SW 1271 (cell line): ENCODE measurements at regions not wholly inside any gene's neighbourhood (a gene's known extent, or its start where the extent isn't known, plus 50 kb on each side); places are given as distances from the start of the nearest gene placed in this dataset.
A peak's percentile ranks its signal among the peaks of the same experiment; 100 is the strongest.
"Not testable (repeated sequence)": the region's sequence is repeated elsewhere in the genome, so short reads cannot be mapped to it uniquely, and the experiment has no call there.

Source experiments
- DNase-seq, 2 experiments: peaks; one replicate each; lab custom pipeline; 2025; lab: John Stamatoyannopoulos, UW

DNA sequence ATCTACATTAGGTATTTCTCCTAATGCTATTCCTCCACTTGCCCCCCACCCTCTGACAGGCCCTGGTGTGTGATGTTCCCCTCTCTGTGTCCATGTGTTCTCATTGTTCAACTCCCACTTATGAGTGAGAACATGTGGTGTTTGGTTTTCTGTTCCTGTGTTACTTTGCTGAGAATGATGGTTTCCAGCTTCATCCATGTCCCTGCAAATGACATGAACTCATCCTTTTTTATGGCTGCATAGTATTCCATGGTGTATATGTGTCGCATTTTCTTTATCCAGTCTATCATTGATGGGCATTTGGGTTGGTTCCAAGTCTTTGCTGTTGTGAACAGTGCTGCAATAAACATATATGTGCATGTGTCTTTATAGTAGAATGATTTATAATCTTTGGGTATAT, 50.6 kb upstream of the GRHL3 start:
- not testable (repeated sequence) for DNase-seq

DNA sequence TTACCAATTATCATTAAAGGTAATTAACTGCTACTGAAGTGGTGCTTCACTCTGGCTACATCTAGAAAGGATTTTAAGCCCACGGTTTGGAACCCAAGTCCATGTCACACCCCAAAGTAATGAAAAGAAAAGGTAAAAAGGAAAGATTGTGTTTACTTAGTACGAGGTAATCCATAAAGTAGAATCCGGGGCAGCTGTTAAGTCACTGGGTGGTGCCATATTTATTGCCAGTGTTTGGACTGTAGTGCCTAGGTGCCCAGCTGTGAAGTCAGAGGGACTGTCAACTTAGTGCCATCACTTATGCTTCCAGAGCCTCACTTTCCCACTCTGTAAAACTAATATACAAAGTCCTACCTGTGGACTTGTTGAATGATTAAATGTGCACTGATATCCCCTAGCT, 52.2 kb upstream of the GRHL3 start:
- DNase-seq, result peak in 1 of 2 experiments; percentile 5

DNA sequence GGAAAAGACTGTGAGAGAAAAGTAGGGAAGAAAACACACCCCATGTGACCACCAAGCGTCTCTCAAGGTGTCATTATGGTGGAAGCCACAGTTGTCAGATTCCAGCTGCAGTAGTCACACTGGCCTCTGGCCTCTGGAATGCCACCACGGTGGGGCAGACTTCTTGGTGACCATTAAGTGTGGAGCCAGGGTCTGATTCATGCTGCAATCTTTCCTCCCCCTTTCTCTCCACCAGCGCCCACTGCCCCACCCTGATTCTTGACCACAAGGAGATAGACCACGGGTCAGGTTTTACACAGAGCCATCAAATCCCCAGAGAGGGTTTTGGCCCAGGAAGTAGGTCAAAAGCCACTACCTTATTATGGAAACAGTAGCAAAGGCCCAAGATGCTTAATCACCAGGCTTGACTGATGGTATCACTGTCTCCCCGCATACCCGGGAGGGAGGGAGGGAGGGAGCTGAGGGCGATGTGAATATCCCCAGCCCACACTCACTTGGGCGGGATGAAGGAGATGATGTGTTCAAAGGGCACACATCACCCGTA, 52.7 kb upstream of the GRHL3 start:
- peak; percentile 72 to 74 for DNase-seq

DNA sequence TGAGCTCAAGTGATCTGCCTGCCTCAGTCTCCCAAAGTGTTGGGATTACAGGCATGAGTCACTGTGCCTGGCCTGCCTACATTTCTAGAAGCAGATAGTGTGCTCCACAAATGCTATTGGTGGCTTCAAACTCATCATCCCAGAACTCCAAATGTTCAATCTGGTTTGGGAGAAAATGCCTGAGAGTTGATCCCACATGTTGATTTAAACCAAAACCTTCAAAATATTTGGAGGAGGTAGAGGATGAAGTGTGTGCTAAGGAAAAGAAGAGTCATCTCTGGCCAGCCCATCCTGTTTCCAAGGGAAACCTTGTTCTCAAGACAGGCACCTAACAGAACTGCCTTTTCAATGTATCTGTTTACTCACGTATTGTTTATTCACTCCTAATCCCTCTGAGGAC, 55.4 kb upstream of the GRHL3 start:
- no peak for DNase-seq

DNA sequence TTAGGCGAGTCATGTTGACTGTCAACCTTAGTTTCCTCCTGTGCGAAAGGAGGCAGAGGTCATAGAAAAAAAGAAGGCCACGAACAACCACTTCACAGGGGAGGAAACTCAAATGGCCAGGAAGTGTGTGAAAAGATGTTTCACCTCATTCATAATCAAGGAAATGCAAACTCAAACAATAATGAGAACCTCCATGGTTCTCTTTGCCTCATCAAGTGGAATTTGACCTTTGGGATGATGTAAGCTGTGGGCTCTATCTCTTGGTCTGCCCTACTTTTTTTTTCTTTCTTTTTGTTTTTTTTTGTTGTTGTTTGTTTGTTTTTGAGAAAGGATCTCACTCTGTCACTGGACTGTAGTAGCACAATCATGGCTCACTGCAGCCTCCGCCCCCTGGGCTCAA, 55.9 kb upstream of the GRHL3 start:
- DNase-seq, result no peak

DNA sequence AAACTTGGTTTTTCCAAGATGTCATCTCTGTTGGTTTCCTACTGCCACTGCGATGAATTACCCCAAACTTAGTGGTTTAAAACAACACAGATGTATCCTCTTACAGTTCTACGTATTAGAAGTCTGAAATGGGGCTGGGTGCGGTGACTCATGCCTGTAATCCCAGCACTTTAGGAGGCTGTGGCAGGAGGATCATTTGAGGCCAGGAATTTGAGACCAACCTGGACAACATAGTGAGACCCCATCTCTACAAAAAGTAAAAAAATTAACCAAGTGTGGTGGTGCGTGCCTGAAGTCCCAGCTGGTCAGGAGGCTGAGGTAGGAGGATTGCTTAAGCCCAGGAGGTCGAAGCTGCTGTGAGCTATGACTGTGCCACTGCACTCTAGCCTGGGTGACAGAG, 57.2 kb upstream of the GRHL3 start:
- no peak for DNase-seq

DNA sequence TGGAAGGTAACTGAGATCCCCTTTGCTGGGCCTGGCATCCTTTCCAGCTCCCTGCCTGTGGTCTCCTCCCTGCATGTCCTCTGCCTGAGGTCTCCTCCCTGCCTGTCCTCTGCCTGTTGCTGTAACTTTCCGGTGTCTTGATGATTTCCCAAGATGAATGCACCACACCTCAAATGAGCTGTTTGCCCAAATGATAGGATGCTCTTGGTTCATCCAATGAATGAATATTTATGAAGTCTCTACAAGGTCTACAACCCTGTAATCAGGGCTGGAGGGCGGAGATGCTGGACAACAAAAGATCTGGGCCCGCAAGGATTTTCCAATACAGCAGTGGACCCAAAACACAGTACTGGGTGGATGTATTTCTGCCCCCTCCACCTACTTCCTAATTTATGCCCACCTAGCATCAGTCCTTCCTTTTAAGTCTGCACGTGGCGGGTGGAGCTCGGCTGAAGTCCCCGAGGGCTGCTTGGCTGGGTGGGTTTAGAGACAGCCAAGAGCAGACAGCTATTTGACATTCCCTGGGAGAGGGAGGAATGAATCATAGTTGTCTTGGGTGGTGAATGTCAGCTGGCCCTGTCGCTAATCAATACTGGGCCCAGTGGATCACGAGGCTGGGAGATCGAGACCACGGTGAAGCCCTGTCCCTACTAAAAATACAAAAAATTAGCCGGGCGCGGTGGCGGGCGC, 60.3 kb upstream of the GRHL3 start:
- no peak for DNase-seq

DNA sequence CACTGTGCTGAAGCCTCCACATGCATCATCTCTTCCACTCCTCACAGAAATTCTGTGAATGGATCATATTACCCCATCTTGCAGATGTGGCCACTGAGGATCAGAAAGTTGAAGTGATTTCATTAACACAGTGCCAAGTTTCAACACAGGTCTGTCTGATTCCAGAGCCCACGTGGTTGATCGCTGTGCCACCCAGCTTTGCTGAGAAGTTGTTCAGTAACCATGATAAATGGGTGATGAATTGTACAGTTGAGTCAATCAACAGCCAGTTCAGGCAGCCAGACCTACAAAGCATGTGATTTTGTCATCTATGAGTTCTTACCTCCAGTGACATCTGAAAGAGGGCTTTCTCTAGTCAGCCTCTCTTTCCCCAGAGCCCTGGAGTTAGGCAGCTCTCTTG, 61.8 kb upstream of the GRHL3 start:
- DNase-seq, result no peak

DNA sequence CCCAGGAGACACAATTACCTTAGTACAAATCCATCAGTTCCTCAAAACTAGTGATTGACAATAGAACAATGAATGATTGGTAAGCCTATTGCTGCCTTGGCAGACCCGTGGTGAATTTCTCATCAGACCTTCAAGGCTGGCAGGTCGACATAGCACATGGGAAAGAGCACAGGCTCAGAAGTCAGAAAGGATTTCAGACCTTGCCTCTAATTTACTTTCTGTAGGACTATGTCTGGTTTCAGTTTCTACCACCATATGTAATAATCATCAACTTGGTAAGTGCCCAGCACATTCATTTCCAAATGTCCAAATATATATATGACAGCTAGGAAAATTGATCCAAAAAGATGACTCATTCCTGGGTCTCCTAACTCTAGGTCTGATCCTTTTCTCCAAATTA, 62.5 kb upstream of the GRHL3 start:
- no peak for DNase-seq

DNA sequence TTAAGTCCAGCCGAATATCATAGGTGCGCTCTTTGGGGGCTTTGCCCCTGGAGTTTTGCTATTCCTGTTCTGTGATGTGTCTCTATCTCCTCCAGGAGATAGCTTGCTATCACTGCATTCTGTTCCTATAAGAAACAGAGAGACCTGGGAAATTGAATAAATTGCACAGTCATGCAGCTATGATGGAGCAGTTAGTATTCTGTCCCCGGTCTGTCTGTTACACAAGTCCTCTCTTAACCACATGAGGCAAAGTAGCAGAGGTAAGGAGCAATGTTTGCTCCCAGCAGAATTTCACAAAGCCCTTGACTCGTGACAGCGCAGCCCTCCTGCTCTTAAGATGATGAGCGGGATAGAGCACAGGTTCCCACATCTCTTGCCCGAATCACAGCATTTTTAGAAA, 63.9 kb upstream of the GRHL3 start:
- DNase-seq, result no peak

DNA sequence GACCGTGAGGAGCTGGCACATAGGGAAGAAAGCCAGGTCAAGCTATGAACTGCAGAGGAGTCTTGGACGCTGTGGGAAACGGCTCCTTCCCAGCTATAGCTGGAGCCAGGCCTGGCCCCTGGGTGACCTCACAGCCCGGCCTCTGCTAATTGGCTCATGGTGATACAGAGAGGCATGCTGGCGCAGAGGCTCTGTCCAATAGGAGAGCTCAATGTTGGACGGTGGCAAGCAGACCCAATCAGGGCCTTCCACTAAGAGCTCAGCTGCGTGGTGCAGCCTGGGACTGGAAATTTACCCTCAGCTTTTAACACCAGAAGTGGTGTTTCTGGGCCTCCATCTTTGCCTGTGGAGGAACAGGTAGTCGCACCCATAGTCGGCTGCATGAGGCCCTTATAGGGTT, 64.4 kb upstream of the GRHL3 start:
- no peak for DNase-seq

DNA sequence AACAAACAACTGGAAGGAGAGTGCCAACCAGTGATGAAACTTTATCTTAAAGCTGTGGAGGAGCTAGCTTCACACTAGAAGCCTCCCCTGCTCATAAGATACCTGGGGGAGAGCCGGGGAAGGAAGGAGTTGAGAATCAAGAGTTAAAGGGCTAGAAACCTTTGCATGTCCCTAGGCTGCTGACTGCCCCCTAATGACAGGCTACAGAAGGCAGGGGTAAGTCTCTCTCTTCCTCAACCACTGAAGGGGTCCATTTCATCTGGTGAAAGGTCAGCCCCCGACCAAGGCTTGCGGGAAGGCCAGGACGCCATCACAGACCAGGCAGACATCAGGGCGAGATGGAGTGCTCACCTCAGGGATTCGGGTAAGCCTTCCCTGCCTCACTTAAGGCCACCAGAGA, 65.6 kb upstream of the GRHL3 start:
- no peak for DNase-seq

DNA sequence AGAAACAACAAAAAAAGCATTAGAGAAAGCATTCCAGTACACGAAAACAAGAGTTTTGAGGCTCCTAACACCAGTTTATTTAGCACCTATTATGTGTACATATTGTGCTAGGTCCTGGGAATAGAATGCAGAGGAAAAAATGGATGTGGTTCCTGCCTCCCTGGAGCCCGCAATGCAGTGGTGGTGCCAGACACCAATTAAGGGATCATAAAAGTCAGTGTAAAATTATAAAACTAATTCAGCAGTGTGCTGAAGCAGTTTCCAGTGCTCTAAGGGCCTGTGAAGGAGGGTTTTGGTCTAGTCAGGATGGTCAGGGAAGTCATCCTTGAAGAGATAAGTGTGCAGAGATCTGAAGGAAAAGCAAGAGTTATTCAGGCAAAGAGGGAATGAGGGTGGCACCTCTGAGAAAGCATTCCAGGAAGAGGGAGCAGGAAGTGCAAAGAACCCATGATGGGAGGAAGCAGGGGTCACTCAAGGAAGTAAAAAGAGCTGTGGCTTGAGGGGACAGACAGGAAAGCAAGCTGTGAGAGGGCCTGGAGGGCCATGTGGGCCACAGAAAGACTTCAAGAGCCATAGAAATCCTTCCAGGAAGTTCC, 65.2 kb upstream of the IFNLR1 start:
- no peak for DNase-seq

DNA sequence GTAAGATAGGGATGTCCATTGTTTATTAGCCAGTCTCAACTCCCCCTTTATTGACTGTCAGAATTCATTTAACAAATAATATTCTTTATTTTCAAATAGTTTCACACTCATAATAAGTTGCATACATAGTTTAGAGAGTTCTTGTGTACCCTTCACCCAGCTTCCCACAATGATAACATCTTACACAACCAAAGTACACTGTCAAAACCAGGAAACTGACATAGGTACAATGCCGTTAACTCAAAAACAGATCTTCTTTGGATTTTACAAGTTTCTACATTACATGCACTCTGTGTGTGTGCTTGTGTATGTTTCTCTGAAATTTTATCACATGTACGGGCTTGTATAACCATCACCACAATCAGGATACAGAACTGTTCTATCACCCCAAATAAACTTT, 64.4 kb upstream of the IFNLR1 start:
- DNase-seq, result no peak

DNA sequence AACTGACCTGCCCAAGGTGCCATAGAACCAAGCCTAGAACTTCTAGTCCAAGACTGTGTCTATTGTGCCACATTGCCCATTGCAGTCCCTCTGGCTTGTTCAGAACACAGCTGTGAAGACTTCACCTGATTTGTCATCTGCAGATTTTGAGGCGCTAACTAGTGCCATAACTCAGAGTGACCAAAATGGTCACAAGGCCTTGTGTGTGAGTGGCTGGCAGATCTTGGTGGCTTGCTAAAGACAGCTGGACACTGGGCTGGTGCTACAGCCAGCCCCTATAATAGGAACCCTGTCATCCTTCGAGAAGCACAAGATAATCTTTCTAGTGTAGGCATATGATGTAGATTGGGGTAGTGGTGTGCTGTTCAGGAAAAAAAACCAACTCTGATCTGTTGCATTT, 63.7 kb upstream of the IFNLR1 start:
- DNase-seq, result no peak

DNA sequence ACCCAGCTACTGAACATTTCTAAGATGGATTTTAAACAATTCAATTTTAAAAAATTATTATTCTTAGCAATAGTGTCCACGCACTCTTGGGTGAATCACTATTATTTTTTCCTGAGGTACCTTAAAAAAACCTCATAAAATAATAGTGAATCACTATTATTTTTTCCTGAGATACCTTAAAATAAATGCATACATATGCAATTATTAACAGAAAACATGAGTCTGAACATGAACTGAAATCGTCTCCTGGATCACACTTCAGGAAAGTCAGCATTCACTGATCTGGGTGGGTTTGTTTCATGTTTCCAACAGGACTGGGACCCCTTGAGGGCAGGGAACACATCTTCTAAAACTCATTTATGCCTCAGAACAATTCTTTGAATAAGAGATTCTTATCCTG, 63.1 kb upstream of the IFNLR1 start:
- DNase-seq, result no peak

DNA sequence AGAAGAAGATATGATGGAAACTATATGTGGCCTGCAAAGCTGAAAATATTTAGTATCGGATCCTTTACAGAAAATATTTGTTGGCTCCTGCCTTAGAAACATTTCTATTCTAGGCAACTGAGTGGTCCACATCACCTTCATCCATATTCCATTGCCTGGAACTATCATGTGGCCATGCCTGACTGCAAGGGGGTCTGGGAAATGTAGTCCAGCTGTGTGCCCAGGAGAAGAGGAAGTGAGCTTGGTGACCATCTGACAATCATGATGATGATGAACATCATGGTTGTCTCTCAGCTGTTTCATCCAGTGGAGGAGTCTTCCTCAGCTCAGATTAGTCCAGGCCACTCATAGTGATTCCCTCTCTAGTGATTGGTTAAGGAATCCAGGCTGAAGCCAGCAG, 61.8 kb upstream of the IFNLR1 start:
- DNase-seq, result no peak

DNA sequence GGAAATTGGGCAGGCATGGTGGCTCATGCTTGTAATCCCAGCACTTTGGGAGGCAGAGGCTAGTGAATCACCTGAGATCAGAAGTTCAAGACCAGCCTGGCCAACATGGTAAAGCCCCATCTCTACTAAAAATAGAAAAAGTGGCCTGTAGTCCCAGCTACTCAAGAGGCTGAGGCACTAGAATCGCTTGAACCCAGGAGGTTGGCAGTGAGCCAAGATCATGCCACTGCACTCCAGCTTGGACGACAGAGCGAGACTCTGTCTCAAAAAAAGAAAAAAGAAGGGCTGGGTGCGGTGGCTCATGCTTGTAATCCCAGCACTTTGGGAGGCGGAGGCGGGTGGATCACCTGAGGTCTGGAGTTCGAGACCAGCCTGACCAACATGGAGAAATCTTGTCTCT, 60.2 kb upstream of the IFNLR1 start:
- not testable (repeated sequence) for DNase-seq

DNA sequence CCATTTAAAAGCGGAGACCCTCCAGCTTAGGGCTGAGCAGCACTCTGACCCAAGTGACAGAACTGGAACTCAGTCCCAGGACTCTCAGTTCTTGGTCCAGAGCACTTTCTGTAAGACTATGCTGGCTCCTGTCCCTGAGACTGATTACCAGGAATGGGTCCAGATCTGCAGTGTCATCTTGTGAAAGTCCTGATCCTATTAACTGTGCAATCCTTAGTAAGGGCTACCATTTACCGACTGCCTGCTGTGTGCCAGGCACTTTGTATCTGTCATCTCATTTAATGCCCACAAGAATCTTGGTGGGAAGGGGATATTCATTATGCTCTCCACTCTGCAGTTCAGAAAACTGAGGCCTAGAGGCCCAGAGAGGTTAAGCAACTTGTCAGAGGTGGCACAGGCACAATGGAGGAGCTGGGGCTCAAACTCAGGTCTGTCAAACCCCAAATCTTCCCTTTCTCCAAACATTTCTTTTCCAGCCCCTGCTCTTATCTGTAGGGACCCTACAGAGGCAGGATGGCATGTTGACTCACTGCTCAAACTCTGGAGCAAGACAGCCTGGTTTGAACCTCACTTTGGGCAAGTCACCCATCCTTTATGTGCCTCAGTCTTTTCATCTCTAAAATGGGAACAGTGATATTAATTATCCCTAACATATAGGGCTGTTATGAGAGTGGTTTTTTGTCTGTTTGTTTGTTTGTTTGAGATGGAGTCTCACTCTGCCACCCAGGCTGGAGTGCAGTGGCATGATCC, 57.6 kb upstream of the IFNLR1 start:
- no peak for DNase-seq

DNA sequence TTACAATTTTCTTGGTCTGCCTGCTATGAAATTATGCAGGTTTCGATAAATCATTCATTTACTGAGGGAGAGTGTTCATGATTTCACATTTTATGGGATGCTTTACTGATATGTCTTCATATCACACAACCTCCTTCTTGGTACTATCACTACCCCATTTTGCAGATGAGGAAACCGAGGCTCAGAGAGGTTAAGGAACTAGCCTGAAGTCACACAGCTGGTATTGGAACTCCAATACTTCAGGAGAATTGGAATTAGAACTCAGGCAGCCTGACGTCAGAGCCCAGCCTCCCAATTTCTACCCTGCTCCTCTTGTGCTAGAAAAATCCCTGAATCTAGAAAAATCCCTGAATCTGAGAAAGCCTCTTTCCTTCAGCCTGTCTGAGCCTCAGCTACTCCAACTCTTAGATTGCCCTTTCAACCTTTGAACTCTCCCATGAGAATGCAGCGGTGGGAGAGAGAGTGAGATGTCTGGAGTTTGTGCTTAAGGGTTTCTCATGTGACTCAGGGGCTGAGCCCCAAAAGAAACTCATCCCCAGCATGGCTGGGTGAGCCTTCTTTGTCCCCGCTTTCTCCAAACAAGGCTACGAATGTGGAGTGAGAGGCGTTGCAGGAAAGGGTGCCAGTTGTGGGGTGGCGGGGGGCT, 50.8 kb upstream of the IFNLR1 start:
- no peak for DNase-seq

DNA sequence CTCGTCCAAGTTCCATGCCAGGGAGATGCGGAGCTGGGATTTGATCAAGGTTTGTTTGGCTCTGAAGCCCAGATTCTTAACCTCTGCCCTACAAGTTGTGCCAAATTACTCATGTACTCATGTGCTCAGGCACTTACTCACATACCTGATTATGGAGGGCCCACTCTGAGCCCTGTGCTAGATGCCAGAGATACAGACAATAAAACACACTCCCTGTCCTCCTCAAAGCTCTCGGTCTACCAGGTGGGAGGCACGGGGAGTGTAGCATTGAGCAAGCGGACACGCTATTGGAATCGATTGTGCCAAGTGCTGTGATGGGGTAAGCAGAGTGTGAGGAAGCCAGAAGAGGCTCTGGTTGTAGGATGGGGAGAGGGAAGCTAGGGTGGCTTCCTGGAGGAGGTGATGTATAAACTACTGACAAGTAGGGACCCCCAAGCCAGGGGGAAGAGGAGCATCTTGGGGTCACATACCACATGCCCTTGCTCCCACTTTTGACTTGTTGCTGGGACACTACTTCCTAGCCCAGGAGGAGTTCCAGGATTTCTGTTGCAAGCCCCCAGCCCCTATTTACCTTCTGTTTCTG, 49.8 kb upstream of the IFNLR1 start:
- DNase-seq, result no peak
